GM21447 (cell line): ENCODE measurements at regions not wholly inside any gene's neighbourhood (a gene's known extent, or its start where the extent isn't known, plus 50 kb on each side); places are given as distances from the start of the nearest gene placed in this dataset.
"Not testable (repeated sequence)": the region's sequence is repeated elsewhere in the genome, so short reads cannot be mapped to it uniquely, and the experiment has no call there.

Source experiments
- ATAC-seq: cut with Tn5 transposase; IDR thresholded peaks from one replicate; pipeline ENCODE4 v1.9.1; 2021; ENCODE audit not compliant: unreplicated experiment

GRCh38 chr3:105108823-105109222 lies 257.9 kb upstream of the ALCAM start:
- ATAC-seq = no peak

GRCh38 chr3:105118905-105119304 lies 247.8 kb upstream of the ALCAM start:
- no peak for ATAC-seq

DNA sequence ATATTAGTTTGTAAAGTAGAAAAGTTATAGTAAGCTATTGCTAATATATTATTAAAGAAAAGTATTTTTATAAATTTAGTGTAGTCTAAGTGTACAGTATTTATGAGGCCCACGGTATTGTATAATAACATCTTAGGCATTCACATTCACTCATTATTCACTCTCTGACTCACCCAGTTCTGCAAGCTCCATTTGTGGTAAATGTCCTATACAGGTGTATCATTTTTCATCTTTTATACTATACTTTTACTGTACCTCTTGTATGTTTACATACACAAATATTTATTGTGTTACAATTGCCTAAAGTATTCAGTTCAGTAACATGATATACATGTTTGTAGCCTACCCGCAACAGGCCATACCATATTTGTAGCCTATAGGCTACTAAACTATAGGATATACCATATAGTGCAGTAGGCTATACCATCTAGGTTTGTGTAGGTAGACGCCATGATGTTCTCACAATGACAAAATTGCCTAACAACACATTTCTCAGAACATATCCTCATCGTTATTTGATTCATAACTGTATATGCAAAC lies 246.8 kb upstream of the ALCAM start:
- no peak for ATAC-seq

GRCh38 chr3:105130911-105131310 lies 235.8 kb upstream of the ALCAM start:
- no peak for ATAC-seq

DNA sequence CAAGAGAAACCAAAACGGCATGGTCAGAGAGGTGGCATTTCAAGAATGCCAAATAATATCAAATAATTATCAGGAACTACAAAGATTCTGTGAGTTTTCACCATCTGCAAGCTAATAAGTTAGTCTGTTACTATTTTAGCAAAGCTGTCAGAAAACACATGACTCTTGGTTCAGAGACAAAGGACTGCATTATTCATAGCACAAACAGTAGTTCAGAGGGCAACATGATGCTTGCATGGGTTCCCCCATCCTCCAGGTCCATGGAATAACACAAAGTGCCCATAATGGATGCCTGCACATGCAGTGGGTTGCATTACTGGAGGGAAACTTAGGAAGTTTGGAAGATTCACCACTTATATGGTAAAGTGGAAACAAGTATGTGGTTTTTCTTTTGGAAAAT lies 228.8 kb upstream of the ALCAM start:
- no peak for ATAC-seq

DNA sequence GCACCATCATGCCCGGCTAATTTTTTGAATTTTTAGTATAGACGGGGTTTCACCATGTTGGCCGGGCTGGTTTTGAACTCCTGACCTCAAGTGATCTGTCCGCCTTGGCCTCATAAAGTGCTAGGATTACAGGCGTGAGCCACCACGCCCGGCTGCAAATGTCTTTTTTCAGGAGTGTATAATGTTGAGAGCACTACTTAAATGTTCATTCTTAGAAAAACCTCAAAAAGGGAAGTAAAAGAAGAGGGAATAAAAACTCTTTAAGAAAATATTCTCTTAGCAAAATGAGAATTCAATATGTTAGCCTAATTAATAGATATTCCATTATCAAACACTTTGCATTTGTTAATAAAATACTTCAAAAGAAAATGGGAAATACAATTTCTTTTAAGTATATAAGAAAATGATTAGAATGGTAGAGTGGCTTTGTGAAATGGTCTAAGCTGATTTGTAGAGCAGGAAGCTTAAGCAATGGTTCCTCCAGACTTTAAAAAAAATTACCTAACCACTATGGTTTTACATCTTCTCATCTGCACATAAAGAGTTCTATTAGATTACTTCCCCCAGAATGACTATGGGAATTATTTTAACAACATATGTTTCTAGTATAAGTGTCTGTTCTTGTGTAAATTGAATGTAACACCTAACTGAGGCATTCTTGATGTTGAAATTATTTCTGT lies 226.7 kb upstream of the ALCAM start:
- no peak for ATAC-seq

GRCh38 chr3:105140899-105141367 lies 225.8 kb upstream of the ALCAM start:
- no peak for ATAC-seq

DNA sequence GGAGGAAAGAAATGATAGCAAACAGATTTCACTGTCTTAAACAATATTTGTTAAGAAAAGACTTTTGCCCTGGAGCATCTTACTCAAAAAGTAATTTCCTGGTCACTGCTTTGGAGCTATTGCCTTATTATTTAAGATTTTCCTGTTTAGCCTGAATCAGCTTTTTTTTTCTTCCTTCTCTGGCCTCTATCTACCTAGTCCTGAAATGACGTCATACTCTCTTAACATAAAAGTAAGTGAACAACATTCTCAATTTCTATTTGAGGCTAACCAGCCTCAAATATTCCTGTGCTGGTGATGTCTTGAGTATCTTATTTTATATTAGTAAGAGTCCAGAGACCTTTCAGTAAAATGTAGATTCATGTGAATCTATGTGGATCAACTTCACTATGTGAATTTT lies 221.9 kb upstream of the ALCAM start:
- no peak for ATAC-seq

GRCh38 chr3:105145511-105145910 lies 221.2 kb upstream of the ALCAM start:
- no peak for ATAC-seq

- ATAC-seq = not testable (repeated sequence)
Observed at GRCh38 chr3:105149197-105149596, 217.5 kb upstream of the ALCAM start.

DNA sequence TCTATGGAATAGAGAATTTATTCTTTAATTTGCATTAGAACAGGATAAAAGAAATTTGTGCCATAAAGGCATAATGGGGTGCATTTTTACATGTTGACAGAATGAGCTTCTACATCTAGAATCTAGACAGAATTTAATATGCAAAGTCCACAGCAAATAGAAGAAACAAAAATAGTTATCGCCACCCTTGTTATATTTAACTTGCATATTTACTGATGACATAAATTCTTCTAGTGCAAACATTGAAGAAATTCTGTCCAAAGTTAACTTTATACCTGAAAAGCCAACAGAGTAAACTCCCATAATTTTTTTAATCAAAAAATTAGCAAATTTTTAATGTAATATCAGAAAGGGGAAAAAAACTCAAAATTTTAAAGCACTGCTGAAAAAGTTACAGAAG lies 213.7 kb upstream of the ALCAM start:
- no peak for ATAC-seq

GRCh38 chr3:105154692-105155091 lies 212.0 kb upstream of the ALCAM start:
- no peak for ATAC-seq

- ATAC-seq = no peak
Observed at GRCh38 chr3:105157067-105157765, 209.5 kb upstream of the ALCAM start.

DNA sequence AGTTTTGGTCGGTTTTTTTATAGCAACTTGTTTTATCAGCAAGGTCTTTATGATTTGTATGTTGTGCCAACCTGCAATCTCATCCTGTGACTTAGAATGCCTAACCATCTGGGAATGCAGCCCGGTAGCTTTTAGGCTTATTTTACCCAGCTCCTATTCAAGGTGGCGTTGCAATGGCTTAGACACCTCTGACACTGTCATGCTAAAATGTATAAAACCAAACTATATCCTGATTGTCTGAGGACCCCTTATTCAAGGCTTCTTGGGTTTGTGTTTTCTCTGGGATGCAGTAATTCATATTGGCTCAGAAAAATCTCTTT lies 209.0 kb upstream of the ALCAM start:
- ATAC-seq = no peak

GRCh38 chr3:105158286-105158685 lies 208.4 kb upstream of the ALCAM start:
- ATAC-seq = no peak

GRCh38 chr3:105162448-105162847 lies 204.3 kb upstream of the ALCAM start:
- ATAC-seq = no peak

DNA sequence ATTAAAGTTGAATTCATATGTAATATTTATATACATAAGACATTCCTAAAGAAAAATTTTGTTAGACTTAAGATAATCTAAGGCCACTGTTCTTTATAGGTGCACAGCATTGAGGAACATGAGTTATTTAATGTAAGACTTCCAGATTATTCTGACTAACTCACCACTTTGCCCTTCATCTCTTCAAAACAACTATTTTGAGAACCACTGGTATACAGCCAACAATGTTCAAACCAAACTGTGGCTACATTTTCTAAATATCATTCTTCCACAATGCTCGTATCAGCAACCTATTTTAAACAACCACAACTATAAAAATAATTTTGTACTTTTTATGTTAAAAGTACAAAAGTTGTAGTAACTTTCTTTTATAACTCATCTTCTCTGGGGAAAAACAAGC lies 199.8 kb upstream of the ALCAM start:
- no peak for ATAC-seq

DNA sequence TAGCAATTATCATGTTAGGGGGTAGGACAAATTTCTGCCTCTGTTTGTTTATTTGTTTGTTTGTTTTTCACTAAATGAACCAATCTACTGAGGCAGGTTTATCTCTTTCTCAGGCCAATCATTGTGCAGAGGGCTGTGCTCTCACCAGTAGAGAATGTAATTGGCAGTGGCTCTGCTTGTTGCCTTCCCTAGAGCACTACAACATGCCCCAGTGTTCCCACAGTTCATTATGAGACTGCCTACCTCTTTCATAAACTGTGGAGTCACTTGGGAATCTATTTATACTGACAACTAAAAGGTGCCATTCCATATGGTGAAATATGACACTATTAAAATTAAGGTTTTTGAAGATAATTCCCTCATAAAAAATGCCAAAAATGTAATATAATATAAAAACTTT lies 196.3 kb upstream of the ALCAM start:
- ATAC-seq = no peak

- no peak for ATAC-seq
Observed at GRCh38 chr3:105174017-105174615, 192.6 kb upstream of the ALCAM start.

DNA sequence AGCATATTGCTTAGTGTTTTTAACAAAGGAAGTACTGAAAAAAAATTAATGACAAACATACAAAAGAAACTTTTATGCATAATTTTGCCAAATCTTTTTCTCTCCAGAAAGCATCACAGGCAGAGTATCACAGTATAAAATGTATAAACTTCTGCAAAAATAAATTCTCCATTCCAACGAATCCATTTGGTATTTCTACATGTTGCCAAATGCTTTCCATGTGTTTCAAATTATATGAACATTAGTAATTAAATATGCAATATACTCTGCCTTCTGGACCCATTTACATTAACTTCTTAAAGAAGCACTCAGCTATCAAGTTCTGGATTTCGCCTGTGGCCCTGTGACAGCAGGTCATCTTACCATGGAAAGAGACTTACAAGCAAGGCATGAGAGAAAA lies 189.1 kb upstream of the ALCAM start:
- no peak for ATAC-seq

DNA sequence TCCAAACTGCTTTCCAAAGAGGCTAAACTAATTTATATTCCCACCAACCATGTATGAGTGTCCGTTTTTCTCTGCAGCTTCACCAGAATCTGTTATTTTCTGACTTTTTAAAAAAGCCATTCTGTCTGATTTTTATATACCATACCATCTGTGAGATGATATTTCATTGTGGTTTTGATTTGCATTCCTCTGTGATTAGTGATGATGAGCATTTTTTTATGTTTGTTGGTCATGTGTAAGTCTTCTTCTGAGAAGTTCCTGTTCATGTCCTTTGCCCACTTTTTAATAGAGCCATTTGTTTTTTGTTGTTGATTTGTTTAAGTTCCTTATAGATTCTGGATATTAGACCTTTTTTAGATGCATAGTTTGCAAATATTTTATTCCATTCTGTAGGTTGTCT lies 179.4 kb upstream of the ALCAM start:
- no peak for ATAC-seq

- no peak for ATAC-seq
Observed at GRCh38 chr3:105195260-105195659, 171.4 kb upstream of the ALCAM start.
